WTC11 (cell line): ENCODE measurements at regions not wholly inside any gene's neighbourhood (a gene's known extent, or its start where the extent isn't known, plus 50 kb on each side); places are given as distances from the start of the nearest gene placed in this dataset.

Source experiments
- ATAC-seq: fragments of 200-7000 bp; cut with Tn5 transposase; 2 replicates; pipeline ENCODE4 v1.10.0; 2021; ENCODE audit warnings: mild to moderate bottlenecking, moderate library complexity
- CTCF ChIA-PET: fragments of 300-600 bp; sonication (Branson Sonifier 250); formaldehyde crosslinking; loops from one replicate; lab custom pipeline; 2021; ENCODE audit warnings: antibody characterized with exemption; lab: Charles Lee
- POLR2A ChIA-PET: fragments of 350-600 bp; sonication (Branson Sonifier 250); formaldehyde crosslinking; loops from one replicate; lab custom pipeline; 2021; ENCODE audit warnings: antibody characterized with exemption; lab: Charles Lee
- DNase-seq: peaks from one replicate; pipeline ENCODE4 v3.0.0; 2021; ENCODE audit warnings: low spot score
- H3K27ac Mint-ChIP-seq: 2 replicates; pipeline ENCODE4 v1.8.0; 2021; ENCODE audit warnings: mixed read lengths
- H3K27me3 Mint-ChIP-seq: 2 replicates; pipeline ENCODE4 v1.8.0; 2021; ENCODE audit warnings: low read depth, mild to moderate bottlenecking, moderate library complexity, mixed read lengths
- H3K36me3 Mint-ChIP-seq: 2 replicates; pipeline ENCODE4 v1.8.0; 2021; ENCODE audit warnings: mixed read lengths
- H3K4me1 Mint-ChIP-seq: 2 replicates; pipeline ENCODE4 v1.8.0; 2022; ENCODE audit warnings: mixed read lengths
- H3K4me3 Mint-ChIP-seq: 2 replicates; pipeline ENCODE4 v1.8.0; 2021; ENCODE audit warnings: mild to moderate bottlenecking, moderate library complexity, mixed read lengths
- H3K9me3 Mint-ChIP-seq: 2 replicates; pipeline ENCODE4 v1.8.0; 2021; ENCODE audit warnings: mixed read lengths
- MYBL2 ChIP-seq: sonication (generic); formaldehyde crosslinking; IDR thresholded peaks from 2 replicates; pipeline ENCODE4 v1.8.1; 2023; ENCODE audit warnings: mild to moderate bottlenecking, moderate library complexity, missing genetic modification reagents
- NR1H2 ChIP-seq: sonication (generic); formaldehyde crosslinking; IDR thresholded peaks from 2 replicates; pipeline ENCODE4 v1.9.0; 2021; ENCODE audit warnings: mild to moderate bottlenecking, moderate library complexity, missing genetic modification reagents
- ZNF232 ChIP-seq: sonication (generic); formaldehyde crosslinking; IDR thresholded peaks from 2 replicates; pipeline ENCODE4 v1.8.0; 2022; ENCODE audit warnings: mild to moderate bottlenecking, missing genetic modification reagents
- ZNF671 ChIP-seq: fragments of 250-450 bp; sonication (Bioruptor Pico); IDR thresholded peaks from 2 replicates; pipeline ENCODE4 v1.8.0; 2021; ENCODE audit warnings: mild to moderate bottlenecking
- TF ChIP-seq, protein P1 (sequence below): sonication (generic); formaldehyde crosslinking; IDR thresholded peaks from 2 replicates; pipeline ENCODE4 v1.8.1; 2022; ENCODE audit warnings: low read depth, missing genetic modification reagents, borderline replicate concordance
- TF ChIP-seq, protein P2 (sequence below): sonication (generic); formaldehyde crosslinking; IDR thresholded peaks from 2 replicates; pipeline ENCODE4 v1.8.0; 2023; ENCODE audit warnings: missing genetic modification reagents
- TF ChIP-seq, protein P3 (sequence below): sonication (generic); formaldehyde crosslinking; IDR thresholded peaks from 2 replicates; pipeline ENCODE4 v1.8.0; 2023; ENCODE audit warnings: missing genetic modification reagents, mild to moderate bottlenecking, borderline replicate concordance
- TF ChIP-seq, protein P4 (sequence below): fragments of 250-450 bp; sonication (Bioruptor Pico); IDR thresholded peaks from 2 replicates; pipeline ENCODE4 v1.9.0; 2021; ENCODE audit warnings: mild to moderate bottlenecking
- TF ChIP-seq, protein P5 (sequence below): fragments of 250-450 bp; sonication (Bioruptor Pico); IDR thresholded peaks from 2 replicates; pipeline ENCODE4 v1.9.0; 2021; ENCODE audit warnings: mild to moderate bottlenecking
- TF ChIP-seq, protein P6 (sequence below): sonication (generic); formaldehyde crosslinking; IDR thresholded peaks from 2 replicates; pipeline ENCODE4 v1.8.0; 2022; ENCODE audit warnings: missing genetic modification reagents
- TF ChIP-seq, protein P7 (sequence below): fragments of 200-600 bp; IDR thresholded peaks from 2 replicates; pipeline ENCODE4 v1.8.0; 2022; ENCODE audit warnings: antibody characterized with exemption
- TF ChIP-seq, protein P8 (sequence below): fragments of 250-450 bp; sonication (Bioruptor Pico); IDR thresholded peaks from 2 replicates; pipeline ENCODE4 v1.9.0; 2021; ENCODE audit warnings: mild to moderate bottlenecking, borderline replicate concordance

DNA sequence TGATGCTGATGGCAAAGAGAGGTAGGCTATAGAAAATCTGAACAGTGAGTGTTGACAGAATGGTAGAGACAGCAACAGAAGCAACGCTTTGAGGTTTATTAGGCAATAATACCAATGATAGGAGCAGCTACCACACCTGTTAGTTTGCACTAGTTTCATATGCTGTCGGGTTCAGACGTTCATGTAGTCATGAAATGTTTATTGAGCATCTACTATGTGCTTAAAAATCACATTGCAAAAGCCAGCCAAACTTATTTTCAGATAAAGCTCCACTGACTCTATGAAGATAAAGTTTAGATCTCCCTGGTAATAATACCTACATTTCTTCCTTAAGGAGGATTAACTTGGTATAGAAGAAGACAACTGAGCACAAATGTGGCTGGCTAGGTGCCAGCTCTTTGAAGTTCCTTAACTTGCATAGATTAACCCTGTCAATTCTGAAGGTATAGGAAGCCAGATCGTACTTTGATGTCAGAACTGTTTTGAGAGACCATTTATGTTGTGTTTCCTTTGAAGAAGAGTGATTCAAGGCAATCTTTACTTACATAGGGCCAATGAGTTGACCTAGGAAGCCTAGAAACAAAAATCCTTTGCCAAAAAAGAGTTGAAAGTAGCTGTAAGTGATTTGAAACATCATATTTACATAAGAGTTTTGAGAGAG lies 71.5 kb downstream of the DISP1 start:
- H3K27me3 Mint-ChIP-seq, result no peaks in the 10 kb centered on the region; the same call in 1 of the 2 replicates
- H3K27ac Mint-ChIP-seq, result no peak overlapping the region
- CTCF ChIA-PET, result no interaction called here
- DNase-seq (no peak), ATAC-seq (no peak)
- POLR2A ChIA-PET, result no interaction called here
- TF ChIP-seq, protein P1, sequence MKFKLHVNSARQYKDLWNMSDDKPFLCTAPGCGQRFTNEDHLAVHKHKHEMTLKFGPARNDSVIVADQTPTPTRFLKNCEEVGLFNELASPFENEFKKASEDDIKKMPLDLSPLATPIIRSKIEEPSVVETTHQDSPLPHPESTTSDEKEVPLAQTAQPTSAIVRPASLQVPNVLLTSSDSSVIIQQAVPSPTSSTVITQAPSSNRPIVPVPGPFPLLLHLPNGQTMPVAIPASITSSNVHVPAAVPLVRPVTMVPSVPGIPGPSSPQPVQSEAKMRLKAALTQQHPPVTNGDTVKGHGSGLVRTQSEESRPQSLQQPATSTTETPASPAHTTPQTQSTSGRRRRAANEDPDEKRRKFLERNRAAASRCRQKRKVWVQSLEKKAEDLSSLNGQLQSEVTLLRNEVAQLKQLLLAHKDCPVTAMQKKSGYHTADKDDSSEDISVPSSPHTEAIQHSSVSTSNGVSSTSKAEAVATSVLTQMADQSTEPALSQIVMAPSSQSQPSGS (CRISPR knock-in tag), result no peak
- TF ChIP-seq, protein P2, sequence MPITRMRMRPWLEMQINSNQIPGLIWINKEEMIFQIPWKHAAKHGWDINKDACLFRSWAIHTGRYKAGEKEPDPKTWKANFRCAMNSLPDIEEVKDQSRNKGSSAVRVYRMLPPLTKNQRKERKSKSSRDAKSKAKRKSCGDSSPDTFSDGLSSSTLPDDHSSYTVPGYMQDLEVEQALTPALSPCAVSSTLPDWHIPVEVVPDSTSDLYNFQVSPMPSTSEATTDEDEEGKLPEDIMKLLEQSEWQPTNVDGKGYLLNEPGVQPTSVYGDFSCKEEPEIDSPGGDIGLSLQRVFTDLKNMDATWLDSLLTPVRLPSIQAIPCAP (CRISPR knock-in tag), result no peak
- TF ChIP-seq, protein P3, sequence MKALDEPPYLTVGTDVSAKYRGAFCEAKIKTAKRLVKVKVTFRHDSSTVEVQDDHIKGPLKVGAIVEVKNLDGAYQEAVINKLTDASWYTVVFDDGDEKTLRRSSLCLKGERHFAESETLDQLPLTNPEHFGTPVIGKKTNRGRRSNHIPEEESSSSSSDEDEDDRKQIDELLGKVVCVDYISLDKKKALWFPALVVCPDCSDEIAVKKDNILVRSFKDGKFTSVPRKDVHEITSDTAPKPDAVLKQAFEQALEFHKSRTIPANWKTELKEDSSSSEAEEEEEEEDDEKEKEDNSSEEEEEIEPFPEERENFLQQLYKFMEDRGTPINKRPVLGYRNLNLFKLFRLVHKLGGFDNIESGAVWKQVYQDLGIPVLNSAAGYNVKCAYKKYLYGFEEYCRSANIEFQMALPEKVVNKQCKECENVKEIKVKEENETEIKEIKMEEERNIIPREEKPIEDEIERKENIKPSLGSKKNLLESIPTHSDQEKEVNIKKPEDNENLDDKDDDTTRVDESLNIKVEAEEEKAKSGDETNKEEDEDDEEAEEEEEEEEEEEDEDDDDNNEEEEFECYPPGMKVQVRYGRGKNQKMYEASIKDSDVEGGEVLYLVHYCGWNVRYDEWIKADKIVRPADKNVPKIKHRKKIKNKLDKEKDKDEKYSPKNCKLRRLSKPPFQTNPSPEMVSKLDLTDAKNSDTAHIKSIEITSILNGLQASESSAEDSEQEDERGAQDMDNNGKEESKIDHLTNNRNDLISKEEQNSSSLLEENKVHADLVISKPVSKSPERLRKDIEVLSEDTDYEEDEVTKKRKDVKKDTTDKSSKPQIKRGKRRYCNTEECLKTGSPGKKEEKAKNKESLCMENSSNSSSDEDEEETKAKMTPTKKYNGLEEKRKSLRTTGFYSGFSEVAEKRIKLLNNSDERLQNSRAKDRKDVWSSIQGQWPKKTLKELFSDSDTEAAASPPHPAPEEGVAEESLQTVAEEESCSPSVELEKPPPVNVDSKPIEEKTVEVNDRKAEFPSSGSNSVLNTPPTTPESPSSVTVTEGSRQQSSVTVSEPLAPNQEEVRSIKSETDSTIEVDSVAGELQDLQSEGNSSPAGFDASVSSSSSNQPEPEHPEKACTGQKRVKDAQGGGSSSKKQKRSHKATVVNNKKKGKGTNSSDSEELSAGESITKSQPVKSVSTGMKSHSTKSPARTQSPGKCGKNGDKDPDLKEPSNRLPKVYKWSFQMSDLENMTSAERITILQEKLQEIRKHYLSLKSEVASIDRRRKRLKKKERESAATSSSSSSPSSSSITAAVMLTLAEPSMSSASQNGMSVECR (CRISPR knock-in tag), result no peak
- no peaks in the 10 kb centered on the region for H3K9me3 Mint-ChIP-seq
- peaks cover 3% of the 10 kb centered on the region; the same call in 1 of the 2 replicates for H3K4me1 Mint-ChIP-seq
- no peak overlapping the region for H3K4me3 Mint-ChIP-seq
- no peaks in the 10 kb centered on the region for H3K36me3 Mint-ChIP-seq

DNA sequence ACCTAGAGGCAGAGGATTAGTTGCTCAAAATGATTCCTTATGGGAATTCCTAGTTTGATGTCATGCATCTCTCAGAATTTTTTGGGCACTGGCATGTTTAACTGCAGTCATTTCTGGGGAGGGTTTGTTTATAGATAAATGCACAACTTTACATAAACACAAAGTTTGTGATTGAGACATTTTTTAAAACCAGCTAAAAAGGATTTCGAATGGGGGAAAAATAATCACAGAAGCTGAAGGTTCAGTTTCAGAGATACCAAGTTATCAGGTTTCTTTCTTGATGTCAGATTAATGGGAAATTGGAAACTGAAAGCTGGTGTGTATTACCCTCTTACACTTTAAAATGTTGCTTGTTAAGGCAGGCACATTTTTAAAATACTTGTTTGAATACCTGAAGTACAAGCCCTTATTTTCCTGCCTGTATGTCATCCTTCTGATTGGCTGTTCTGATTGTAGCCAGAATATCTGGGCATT lies 72.1 kb downstream of the DISP1 start:
- H3K4me3 Mint-ChIP-seq, result no peak overlapping the region
- DNase-seq (no peak), ATAC-seq (no peak)
- no peak overlapping the region for H3K27ac Mint-ChIP-seq
- no peaks in the 10 kb centered on the region for H3K9me3 Mint-ChIP-seq
- H3K27me3 Mint-ChIP-seq, result no peaks in the 10 kb centered on the region; the same call in 1 of the 2 replicates
- ChIA-PET POLR2A (no interaction called here), CTCF (no interaction called here)
- H3K4me1 Mint-ChIP-seq, result 0 out of 2 replicates have a peak, but pooled peaks cover 3% of the 10 kb centered on the region
- H3K36me3 Mint-ChIP-seq, result no peaks in the 10 kb centered on the region
- no peak for TF ChIP-seq MYBL2 (CRISPR knock-in tag)
- no peak for TF ChIP-seq ZNF671 (CRISPR knock-in tag)
- TF ChIP-seq, protein P4, sequence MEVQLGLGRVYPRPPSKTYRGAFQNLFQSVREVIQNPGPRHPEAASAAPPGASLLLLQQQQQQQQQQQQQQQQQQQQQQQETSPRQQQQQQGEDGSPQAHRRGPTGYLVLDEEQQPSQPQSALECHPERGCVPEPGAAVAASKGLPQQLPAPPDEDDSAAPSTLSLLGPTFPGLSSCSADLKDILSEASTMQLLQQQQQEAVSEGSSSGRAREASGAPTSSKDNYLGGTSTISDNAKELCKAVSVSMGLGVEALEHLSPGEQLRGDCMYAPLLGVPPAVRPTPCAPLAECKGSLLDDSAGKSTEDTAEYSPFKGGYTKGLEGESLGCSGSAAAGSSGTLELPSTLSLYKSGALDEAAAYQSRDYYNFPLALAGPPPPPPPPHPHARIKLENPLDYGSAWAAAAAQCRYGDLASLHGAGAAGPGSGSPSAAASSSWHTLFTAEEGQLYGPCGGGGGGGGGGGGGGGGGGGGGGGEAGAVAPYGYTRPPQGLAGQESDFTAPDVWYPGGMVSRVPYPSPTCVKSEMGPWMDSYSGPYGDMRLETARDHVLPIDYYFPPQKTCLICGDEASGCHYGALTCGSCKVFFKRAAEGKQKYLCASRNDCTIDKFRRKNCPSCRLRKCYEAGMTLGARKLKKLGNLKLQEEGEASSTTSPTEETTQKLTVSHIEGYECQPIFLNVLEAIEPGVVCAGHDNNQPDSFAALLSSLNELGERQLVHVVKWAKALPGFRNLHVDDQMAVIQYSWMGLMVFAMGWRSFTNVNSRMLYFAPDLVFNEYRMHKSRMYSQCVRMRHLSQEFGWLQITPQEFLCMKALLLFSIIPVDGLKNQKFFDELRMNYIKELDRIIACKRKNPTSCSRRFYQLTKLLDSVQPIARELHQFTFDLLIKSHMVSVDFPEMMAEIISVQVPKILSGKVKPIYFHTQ (CRISPR knock-in tag), result no peak
- TF ChIP-seq, protein P5, sequence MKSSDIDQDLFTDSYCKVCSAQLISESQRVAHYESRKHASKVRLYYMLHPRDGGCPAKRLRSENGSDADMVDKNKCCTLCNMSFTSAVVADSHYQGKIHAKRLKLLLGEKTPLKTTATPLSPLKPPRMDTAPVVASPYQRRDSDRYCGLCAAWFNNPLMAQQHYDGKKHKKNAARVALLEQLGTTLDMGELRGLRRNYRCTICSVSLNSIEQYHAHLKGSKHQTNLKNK, result no peak
- TF ChIP-seq, protein P6, sequence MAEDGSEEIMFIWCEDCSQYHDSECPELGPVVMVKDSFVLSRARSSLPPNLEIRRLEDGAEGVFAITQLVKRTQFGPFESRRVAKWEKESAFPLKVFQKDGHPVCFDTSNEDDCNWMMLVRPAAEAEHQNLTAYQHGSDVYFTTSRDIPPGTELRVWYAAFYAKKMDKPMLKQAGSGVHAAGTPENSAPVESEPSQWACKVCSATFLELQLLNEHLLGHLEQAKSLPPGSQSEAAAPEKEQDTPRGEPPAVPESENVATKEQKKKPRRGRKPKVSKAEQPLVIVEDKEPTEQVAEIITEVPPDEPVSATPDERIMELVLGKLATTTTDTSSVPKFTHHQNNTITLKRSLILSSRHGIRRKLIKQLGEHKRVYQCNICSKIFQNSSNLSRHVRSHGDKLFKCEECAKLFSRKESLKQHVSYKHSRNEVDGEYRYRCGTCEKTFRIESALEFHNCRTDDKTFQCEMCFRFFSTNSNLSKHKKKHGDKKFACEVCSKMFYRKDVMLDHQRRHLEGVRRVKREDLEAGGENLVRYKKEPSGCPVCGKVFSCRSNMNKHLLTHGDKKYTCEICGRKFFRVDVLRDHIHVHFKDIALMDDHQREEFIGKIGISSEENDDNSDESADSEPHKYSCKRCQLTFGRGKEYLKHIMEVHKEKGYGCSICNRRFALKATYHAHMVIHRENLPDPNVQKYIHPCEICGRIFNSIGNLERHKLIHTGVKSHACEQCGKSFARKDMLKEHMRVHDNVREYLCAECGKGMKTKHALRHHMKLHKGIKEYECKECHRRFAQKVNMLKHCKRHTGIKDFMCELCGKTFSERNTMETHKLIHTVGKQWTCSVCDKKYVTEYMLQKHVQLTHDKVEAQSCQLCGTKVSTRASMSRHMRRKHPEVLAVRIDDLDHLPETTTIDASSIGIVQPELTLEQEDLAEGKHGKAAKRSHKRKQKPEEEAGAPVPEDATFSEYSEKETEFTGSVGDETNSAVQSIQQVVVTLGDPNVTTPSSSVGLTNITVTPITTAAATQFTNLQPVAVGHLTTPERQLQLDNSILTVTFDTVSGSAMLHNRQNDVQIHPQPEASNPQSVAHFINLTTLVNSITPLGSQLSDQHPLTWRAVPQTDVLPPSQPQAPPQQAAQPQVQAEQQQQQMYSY (CRISPR knock-in tag), result no peak
- TF ChIP-seq ZNF232 (CRISPR knock-in tag), result no peak
- TF ChIP-seq, protein P7, sequence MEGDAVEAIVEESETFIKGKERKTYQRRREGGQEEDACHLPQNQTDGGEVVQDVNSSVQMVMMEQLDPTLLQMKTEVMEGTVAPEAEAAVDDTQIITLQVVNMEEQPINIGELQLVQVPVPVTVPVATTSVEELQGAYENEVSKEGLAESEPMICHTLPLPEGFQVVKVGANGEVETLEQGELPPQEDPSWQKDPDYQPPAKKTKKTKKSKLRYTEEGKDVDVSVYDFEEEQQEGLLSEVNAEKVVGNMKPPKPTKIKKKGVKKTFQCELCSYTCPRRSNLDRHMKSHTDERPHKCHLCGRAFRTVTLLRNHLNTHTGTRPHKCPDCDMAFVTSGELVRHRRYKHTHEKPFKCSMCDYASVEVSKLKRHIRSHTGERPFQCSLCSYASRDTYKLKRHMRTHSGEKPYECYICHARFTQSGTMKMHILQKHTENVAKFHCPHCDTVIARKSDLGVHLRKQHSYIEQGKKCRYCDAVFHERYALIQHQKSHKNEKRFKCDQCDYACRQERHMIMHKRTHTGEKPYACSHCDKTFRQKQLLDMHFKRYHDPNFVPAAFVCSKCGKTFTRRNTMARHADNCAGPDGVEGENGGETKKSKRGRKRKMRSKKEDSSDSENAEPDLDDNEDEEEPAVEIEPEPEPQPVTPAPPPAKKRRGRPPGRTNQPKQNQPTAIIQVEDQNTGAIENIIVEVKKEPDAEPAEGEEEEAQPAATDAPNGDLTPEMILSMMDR, result no peak
- TF ChIP-seq, protein P8, sequence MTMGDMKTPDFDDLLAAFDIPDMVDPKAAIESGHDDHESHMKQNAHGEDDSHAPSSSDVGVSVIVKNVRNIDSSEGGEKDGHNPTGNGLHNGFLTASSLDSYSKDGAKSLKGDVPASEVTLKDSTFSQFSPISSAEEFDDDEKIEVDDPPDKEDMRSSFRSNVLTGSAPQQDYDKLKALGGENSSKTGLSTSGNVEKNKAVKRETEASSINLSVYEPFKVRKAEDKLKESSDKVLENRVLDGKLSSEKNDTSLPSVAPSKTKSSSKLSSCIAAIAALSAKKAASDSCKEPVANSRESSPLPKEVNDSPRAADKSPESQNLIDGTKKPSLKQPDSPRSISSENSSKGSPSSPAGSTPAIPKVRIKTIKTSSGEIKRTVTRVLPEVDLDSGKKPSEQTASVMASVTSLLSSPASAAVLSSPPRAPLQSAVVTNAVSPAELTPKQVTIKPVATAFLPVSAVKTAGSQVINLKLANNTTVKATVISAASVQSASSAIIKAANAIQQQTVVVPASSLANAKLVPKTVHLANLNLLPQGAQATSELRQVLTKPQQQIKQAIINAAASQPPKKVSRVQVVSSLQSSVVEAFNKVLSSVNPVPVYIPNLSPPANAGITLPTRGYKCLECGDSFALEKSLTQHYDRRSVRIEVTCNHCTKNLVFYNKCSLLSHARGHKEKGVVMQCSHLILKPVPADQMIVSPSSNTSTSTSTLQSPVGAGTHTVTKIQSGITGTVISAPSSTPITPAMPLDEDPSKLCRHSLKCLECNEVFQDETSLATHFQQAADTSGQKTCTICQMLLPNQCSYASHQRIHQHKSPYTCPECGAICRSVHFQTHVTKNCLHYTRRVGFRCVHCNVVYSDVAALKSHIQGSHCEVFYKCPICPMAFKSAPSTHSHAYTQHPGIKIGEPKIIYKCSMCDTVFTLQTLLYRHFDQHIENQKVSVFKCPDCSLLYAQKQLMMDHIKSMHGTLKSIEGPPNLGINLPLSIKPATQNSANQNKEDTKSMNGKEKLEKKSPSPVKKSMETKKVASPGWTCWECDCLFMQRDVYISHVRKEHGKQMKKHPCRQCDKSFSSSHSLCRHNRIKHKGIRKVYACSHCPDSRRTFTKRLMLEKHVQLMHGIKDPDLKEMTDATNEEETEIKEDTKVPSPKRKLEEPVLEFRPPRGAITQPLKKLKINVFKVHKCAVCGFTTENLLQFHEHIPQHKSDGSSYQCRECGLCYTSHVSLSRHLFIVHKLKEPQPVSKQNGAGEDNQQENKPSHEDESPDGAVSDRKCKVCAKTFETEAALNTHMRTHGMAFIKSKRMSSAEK (CRISPR knock-in tag), result no peak
- TF ChIP-seq NR1H2 (CRISPR knock-in tag), result no peak
